AG08395 (cell line): ENCODE measurements at regions not wholly inside any gene's neighbourhood (a gene's known extent, or its start where the extent isn't known, plus 50 kb on each side); places are given as distances from the start of the nearest gene placed in this dataset.
A peak's percentile ranks its signal among the peaks of the same experiment; 100 is the strongest.

ENCODE experiments used
- DNase-seq: peaks from one replicate; pipeline ENCODE4 v3.0.0; 2012; ENCODE audit warnings: mixed read lengths, low spot score

GRCh38 chr3:193827871-193828270 is 234.9 kb downstream of the OPA1 start:
- DNase-seq = no peak

- DNase-seq = no peak
Measured at GRCh38 chr3:193828477-193828876, 235.5 kb downstream of the OPA1 start.

- DNase-seq = peak; percentile 87
Measured at GRCh38 chr3:193829781-193830180, 236.8 kb downstream of the OPA1 start.

- DNase-seq = no peak
Measured at GRCh38 chr3:193830791-193831191, 237.8 kb downstream of the OPA1 start.

GRCh38 chr3:193831495-193832455 is 238.8 kb downstream of the OPA1 start:
- no peak for DNase-seq

- no peak for DNase-seq
Measured at GRCh38 chr3:193832833-193833413, 239.9 kb downstream of the OPA1 start.

GRCh38 chr3:193833592-193833991 is 240.6 kb downstream of the OPA1 start:
- no peak for DNase-seq

GRCh38 chr3:193835414-193835813 is 242.4 kb downstream of the OPA1 start:
- no peak for DNase-seq

- DNase-seq = no peak
Measured at GRCh38 chr3:193836511-193836910, 243.5 kb downstream of the OPA1 start.

GRCh38 chr3:193836918-193837317 is 243.9 kb downstream of the OPA1 start:
- no peak for DNase-seq

- DNase-seq = no peak
Measured at GRCh38 chr3:193837347-193837827, 244.4 kb downstream of the OPA1 start.

- no peak for DNase-seq
Measured at GRCh38 chr3:193840111-193840641, 247.2 kb downstream of the OPA1 start.

GRCh38 chr3:193841581-193841980 is 248.6 kb downstream of the OPA1 start:
- DNase-seq = no peak

- DNase-seq = no peak
Measured at GRCh38 chr3:193842029-193842798, 249.2 kb downstream of the OPA1 start.

- no peak for DNase-seq
Measured at GRCh38 chr3:193842832-193843473, 249.9 kb downstream of the OPA1 start.

GRCh38 chr3:193843474-193844301 is 250.7 kb downstream of the OPA1 start:
- no peak for DNase-seq

- DNase-seq = no peak
Measured at GRCh38 chr3:193844472-193844871, 251.5 kb downstream of the OPA1 start.

GRCh38 chr3:193845144-193845543 is 252.1 kb downstream of the OPA1 start:
- DNase-seq = no peak

- DNase-seq = no peak
Measured at GRCh38 chr3:193846569-193846968, 253.6 kb downstream of the OPA1 start.

- DNase-seq = no peak
Measured at GRCh38 chr3:193847402-193847801, 254.4 kb downstream of the OPA1 start.

- no peak for DNase-seq
Measured at GRCh38 chr3:193848547-193848946, 255.5 kb downstream of the OPA1 start.
